ENCODE measurements at regions not wholly inside any gene's neighbourhood (a gene's known extent, or its start where the extent isn't known, plus 50 kb on each side); places are given as distances from the start of the nearest gene placed in this dataset.

GRCh38 chr2:129849559-129850160, 129.8 kb upstream of the RAB6C start:
- Histone ChIP-seq H3K27ac (ENCODE audit: low read depth, low read length) (no peak overlapping the region), H3K4me1 (ENCODE audit: control insufficient read depth, insufficient read depth, low read length) (no peaks in the 10 kb centered on the region), H3K4me3 (ENCODE audit: low read depth, low read length) (no peak overlapping the region), H3K9ac (ENCODE audit: low read length) (no peak overlapping the region), H3K9me3 (ENCODE audit: control insufficient read depth, insufficient read depth, low read depth, low read length) (no peaks in the 10 kb centered on the region), H3K27me3 (ENCODE audit: control insufficient read depth, insufficient read depth, low read length) (no peaks in the 10 kb centered on the region; the same call in 1 of the 2 replicates), H3K36me3 (ENCODE audit: control insufficient read depth, insufficient read depth, low read length) (no peaks in the 10 kb centered on the region)

GRCh38 chr2:129857200-129857599, 122.3 kb upstream of the RAB6C start:
- Histone ChIP-seq H3K9me3 (ENCODE audit: control insufficient read depth, insufficient read depth, low read depth, low read length) (no peaks in the 10 kb centered on the region), H3K36me3 (ENCODE audit: control insufficient read depth, insufficient read depth, low read length) (no peaks in the 10 kb centered on the region), H3K27ac (ENCODE audit: low read depth, low read length) (no peak overlapping the region), H3K27me3 (ENCODE audit: control insufficient read depth, insufficient read depth, low read length) (no peaks in the 10 kb centered on the region), H3K4me1 (ENCODE audit: control insufficient read depth, insufficient read depth, low read length) (peaks cover 8% of the 10 kb centered on the region; the same call in 1 of the 2 replicates), H3K9ac (ENCODE audit: low read length) (no peak overlapping the region), H3K4me3 (ENCODE audit: low read depth, low read length) (no peak overlapping the region)

- H3K27me3 ChIP-seq (ENCODE audit: control insufficient read depth, insufficient read depth, low read length), result no peaks in the 10 kb centered on the region
- no peak overlapping the region for H3K9ac ChIP-seq (ENCODE audit: low read length)
- H3K4me3 ChIP-seq (ENCODE audit: low read depth, low read length), result no peak overlapping the region
- H3K9me3 ChIP-seq (ENCODE audit: control insufficient read depth, insufficient read depth, low read depth, low read length), result no peaks in the 10 kb centered on the region
- peaks cover 8% of the 10 kb centered on the region; the same call in 1 of the 2 replicates for H3K4me1 ChIP-seq (ENCODE audit: control insufficient read depth, insufficient read depth, low read length)
- no peak overlapping the region for H3K27ac ChIP-seq (ENCODE audit: low read depth, low read length)
- no peaks in the 10 kb centered on the region for H3K36me3 ChIP-seq (ENCODE audit: control insufficient read depth, insufficient read depth, low read length)
Measured at GRCh38 chr2:129859175-129859574, 120.3 kb upstream of the RAB6C start.

- Histone ChIP-seq H3K27ac (ENCODE audit: low read depth, low read length) (no peak overlapping the region), H3K4me1 (ENCODE audit: control insufficient read depth, insufficient read depth, low read length) (peaks cover 8% of the 10 kb centered on the region; the same call in 1 of the 2 replicates), H3K9me3 (ENCODE audit: control insufficient read depth, insufficient read depth, low read depth, low read length) (no peaks in the 10 kb centered on the region), H3K4me3 (ENCODE audit: low read depth, low read length) (no peak overlapping the region), H3K36me3 (ENCODE audit: control insufficient read depth, insufficient read depth, low read length) (no peaks in the 10 kb centered on the region), H3K27me3 (ENCODE audit: control insufficient read depth, insufficient read depth, low read length) (no peaks in the 10 kb centered on the region), H3K9ac (ENCODE audit: low read length) (no peak overlapping the region)
Measured at GRCh38 chr2:129860088-129860487, 119.4 kb upstream of the RAB6C start.

DNA sequence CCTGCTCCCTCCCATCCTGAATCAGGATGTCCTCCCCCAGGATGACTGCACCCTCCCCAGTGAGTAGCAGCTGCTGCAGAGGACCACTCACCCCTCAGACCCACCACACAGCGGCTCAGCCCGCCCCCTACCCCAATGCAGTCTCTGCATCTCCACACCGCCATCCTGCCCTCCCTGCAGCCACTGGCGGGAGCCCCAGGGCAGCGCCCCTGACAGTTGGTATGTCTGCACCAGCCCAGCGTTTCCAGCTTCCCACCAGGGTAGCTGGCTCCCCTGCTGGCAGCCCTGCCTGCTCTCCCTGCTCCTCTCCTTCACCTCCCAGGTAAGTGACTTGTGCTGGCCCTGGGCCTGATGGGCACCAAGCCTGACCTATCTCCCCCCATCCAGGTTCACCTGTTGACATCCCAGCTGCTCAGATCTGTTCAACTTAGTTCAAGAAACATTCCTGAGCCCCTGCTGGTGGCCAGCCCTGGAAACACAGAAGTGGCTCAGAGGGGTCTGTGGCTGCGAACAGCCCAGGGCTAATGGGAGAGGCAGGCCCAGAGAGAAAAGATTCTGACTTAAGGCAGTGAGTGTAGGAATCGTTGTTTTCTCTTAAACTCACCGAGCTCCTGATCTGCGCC, 117.7 kb upstream of the RAB6C start:
- Histone ChIP-seq H3K9ac (ENCODE audit: low read length) (no peak overlapping the region), H3K9me3 (ENCODE audit: control insufficient read depth, insufficient read depth, low read depth, low read length) (no peaks in the 10 kb centered on the region), H3K4me3 (ENCODE audit: low read depth, low read length) (no peak overlapping the region), H3K4me1 (ENCODE audit: control insufficient read depth, insufficient read depth, low read length) (peaks cover 8% of the 10 kb centered on the region; the same call in 1 of the 2 replicates), H3K27me3 (ENCODE audit: control insufficient read depth, insufficient read depth, low read length) (no peaks in the 10 kb centered on the region), H3K36me3 (ENCODE audit: control insufficient read depth, insufficient read depth, low read length) (no peaks in the 10 kb centered on the region), H3K27ac (ENCODE audit: low read depth, low read length) (no peak overlapping the region)

- H3K9me3 ChIP-seq (ENCODE audit: control insufficient read depth, insufficient read depth, low read depth, low read length), result no peaks in the 10 kb centered on the region
- H3K36me3 ChIP-seq (ENCODE audit: control insufficient read depth, insufficient read depth, low read length), result no peaks in the 10 kb centered on the region
- H3K4me1 ChIP-seq (ENCODE audit: control insufficient read depth, insufficient read depth, low read length), result peaks cover 8% of the 10 kb centered on the region; the same call in 1 of the 2 replicates
- no peaks in the 10 kb centered on the region for H3K27me3 ChIP-seq (ENCODE audit: control insufficient read depth, insufficient read depth, low read length)
- no peak overlapping the region for H3K9ac ChIP-seq (ENCODE audit: low read length)
- H3K27ac ChIP-seq (ENCODE audit: low read depth, low read length), result no peak overlapping the region
- H3K4me3 ChIP-seq (ENCODE audit: low read depth, low read length), result no peak overlapping the region
Measured at GRCh38 chr2:129862668-129863067, 116.8 kb upstream of the RAB6C start.

- Histone ChIP-seq H3K4me1 (ENCODE audit: control insufficient read depth, insufficient read depth, low read length) (peaks cover 8% of the 10 kb centered on the region; the same call in 1 of the 2 replicates), H3K9me3 (ENCODE audit: control insufficient read depth, insufficient read depth, low read depth, low read length) (no peaks in the 10 kb centered on the region), H3K27me3 (ENCODE audit: control insufficient read depth, insufficient read depth, low read length) (no peaks in the 10 kb centered on the region), H3K36me3 (ENCODE audit: control insufficient read depth, insufficient read depth, low read length) (no peaks in the 10 kb centered on the region), H3K4me3 (ENCODE audit: low read depth, low read length) (no peak overlapping the region), H3K27ac (ENCODE audit: low read depth, low read length) (no peak overlapping the region), H3K9ac (ENCODE audit: low read length) (no peak overlapping the region)
Measured at GRCh38 chr2:129863350-129863749, 116.1 kb upstream of the RAB6C start.

- H3K9ac ChIP-seq (ENCODE audit: low read length), result no peak overlapping the region
- H3K9me3 ChIP-seq (ENCODE audit: control insufficient read depth, insufficient read depth, low read depth, low read length), result no peaks in the 10 kb centered on the region
- H3K36me3 ChIP-seq (ENCODE audit: control insufficient read depth, insufficient read depth, low read length), result no peaks in the 10 kb centered on the region
- no peak overlapping the region for H3K27ac ChIP-seq (ENCODE audit: low read depth, low read length)
- H3K27me3 ChIP-seq (ENCODE audit: control insufficient read depth, insufficient read depth, low read length), result no peaks in the 10 kb centered on the region
- no peak overlapping the region for H3K4me3 ChIP-seq (ENCODE audit: low read depth, low read length)
- H3K4me1 ChIP-seq (ENCODE audit: control insufficient read depth, insufficient read depth, low read length), result peaks cover 8% of the 10 kb centered on the region; the same call in 1 of the 2 replicates
Measured at GRCh38 chr2:129864719-129865118, 114.7 kb upstream of the RAB6C start.

DNA sequence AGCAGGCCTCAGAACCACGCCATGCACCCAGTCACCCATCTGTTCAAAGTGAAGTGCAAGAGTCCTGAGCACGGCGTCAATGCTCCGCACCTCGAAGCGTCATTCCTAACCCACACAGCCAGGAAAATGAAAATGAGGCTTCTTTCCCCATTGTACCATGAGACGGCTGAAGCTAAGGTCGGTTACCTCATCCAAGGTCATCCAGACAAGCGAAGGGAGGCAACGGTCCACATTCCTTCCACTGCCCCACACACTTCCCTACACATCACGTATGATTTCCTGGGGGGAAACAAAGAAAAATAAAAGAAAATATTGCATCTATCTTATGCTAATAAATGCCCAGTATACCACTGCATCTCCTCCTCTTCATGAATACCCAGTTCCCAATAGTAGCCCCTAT, 113.5 kb upstream of the RAB6C start:
- Histone ChIP-seq H3K27ac (ENCODE audit: low read depth, low read length) (no peak overlapping the region), H3K4me3 (ENCODE audit: low read depth, low read length) (no peak overlapping the region), H3K27me3 (ENCODE audit: control insufficient read depth, insufficient read depth, low read length) (no peaks in the 10 kb centered on the region), H3K4me1 (ENCODE audit: control insufficient read depth, insufficient read depth, low read length) (peaks cover 8% of the 10 kb centered on the region; the same call in 1 of the 2 replicates), H3K36me3 (ENCODE audit: control insufficient read depth, insufficient read depth, low read length) (no peaks in the 10 kb centered on the region), H3K9me3 (ENCODE audit: control insufficient read depth, insufficient read depth, low read depth, low read length) (no peaks in the 10 kb centered on the region), H3K9ac (ENCODE audit: low read length) (no peak overlapping the region)

DNA sequence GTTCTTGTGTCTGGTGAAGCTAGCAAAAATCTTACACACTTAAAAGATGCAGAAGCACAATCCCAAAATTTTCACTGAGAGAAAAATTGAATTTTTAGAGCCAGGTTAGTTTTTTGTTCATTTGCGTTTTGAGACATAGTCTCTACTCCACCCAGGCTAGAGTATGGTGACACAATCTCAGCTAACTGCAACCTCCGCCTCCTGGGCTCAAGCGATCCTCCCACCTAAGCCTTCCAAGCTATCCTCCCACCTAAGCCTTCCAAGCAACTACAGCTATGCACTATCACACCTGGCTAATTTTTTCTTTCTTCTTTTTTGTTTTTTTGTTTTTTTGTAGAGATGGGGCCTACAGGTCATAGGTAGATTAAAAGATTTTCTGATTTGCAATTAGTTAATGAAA, 113.1 kb upstream of the RAB6C start:
- Histone ChIP-seq H3K36me3 (ENCODE audit: control insufficient read depth, insufficient read depth, low read length) (no peaks in the 10 kb centered on the region), H3K9me3 (ENCODE audit: control insufficient read depth, insufficient read depth, low read depth, low read length) (no peaks in the 10 kb centered on the region), H3K27ac (ENCODE audit: low read depth, low read length) (no peak overlapping the region), H3K27me3 (ENCODE audit: control insufficient read depth, insufficient read depth, low read length) (no peaks in the 10 kb centered on the region), H3K4me1 (ENCODE audit: control insufficient read depth, insufficient read depth, low read length) (peaks cover 8% of the 10 kb centered on the region; the same call in 1 of the 2 replicates), H3K9ac (ENCODE audit: low read length) (no peak overlapping the region), H3K4me3 (ENCODE audit: low read depth, low read length) (no peak overlapping the region)

DNA sequence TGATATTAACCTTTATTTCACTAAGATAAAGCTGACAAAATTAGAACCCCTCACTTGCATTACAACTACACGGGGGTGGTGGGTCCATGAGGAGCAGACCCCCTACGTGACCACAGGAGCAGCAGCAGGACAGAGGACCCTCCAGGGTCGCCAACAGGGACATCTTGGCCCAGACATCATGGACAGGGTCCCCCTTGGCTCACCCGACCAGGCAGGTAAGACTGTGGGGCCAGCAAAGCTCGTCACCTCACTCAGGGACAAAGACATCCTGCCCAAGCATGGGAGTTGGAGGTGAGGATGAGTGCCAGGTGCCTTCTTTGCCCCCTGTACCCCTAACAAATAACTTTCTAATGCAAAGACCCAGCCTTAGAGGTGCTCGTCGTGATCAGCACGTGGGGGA, 111.3 kb upstream of the RAB6C start:
- Histone ChIP-seq H3K4me1 (ENCODE audit: control insufficient read depth, insufficient read depth, low read length) (no peaks in the 10 kb centered on the region), H3K27ac (ENCODE audit: low read depth, low read length) (no peak overlapping the region), H3K9me3 (ENCODE audit: control insufficient read depth, insufficient read depth, low read depth, low read length) (no peaks in the 10 kb centered on the region), H3K36me3 (ENCODE audit: control insufficient read depth, insufficient read depth, low read length) (no peaks in the 10 kb centered on the region), H3K27me3 (ENCODE audit: control insufficient read depth, insufficient read depth, low read length) (no peaks in the 10 kb centered on the region), H3K9ac (ENCODE audit: low read length) (no peak overlapping the region), H3K4me3 (ENCODE audit: low read depth, low read length) (no peak overlapping the region)
